NCI-H748 treated with DMSO at 0.1 percent for 48 hours (cell line): ENCODE measurements at regions not wholly inside any gene's neighbourhood (a gene's known extent, or its start where the extent isn't known, plus 50 kb on each side); places are given as distances from the start of the nearest gene placed in this dataset.

Experiments used
- DNase-seq: peaks from one replicate; lab custom pipeline; 2025; lab: John Stamatoyannopoulos, UW

DNA sequence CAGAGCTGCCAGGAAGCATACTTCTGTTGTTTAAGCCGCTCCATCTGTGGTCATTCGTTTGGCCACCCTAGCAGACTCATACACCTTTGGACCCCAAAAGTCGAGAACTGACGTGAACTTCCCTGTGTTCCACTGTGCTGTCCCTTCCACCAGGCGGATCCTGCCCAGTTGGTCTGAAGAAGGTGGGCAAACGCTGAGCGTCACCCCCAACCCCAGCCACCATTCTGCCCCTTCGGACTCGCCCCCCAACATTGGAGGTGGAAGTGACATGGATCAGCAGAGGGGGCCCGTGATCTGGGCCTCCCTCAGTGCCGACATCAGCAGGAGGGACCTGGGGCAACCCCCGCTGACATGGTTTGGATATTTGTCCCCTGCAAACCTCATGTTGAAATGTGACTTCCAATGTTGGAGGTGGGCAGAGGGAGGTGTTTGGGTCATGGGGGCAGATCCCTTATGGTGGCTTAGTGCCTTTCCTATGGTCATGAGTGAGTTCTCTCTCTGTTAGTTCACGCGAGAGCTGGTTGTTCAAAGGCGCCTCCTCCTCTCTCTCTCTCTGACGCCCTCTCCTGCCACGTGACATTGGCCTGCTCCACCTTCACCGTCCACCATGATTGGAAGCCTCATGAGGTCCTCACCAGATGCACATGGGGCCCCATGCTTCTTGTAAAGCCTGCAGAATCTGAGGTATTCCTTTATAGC, 93.6 kb upstream of the ZNF507 start:
- no peak for DNase-seq

DNA sequence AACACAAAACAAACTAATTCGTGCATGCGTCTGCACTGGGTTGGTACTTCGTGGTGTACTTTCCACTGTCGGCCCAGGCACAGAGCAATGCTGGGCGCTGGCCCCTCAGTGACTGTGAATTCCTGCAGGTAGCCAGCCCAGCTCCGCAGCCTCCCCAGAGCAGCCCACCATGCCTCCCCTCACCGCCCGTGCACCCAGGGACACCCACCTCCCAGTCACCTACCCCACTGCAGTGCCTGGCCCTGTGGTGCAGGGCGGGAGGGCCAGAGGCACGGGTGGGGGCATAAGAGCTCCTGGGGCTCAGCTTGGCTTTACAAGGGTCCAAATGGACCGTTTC, 93.1 kb upstream of the ZNF507 start:
- no peak for DNase-seq

DNA sequence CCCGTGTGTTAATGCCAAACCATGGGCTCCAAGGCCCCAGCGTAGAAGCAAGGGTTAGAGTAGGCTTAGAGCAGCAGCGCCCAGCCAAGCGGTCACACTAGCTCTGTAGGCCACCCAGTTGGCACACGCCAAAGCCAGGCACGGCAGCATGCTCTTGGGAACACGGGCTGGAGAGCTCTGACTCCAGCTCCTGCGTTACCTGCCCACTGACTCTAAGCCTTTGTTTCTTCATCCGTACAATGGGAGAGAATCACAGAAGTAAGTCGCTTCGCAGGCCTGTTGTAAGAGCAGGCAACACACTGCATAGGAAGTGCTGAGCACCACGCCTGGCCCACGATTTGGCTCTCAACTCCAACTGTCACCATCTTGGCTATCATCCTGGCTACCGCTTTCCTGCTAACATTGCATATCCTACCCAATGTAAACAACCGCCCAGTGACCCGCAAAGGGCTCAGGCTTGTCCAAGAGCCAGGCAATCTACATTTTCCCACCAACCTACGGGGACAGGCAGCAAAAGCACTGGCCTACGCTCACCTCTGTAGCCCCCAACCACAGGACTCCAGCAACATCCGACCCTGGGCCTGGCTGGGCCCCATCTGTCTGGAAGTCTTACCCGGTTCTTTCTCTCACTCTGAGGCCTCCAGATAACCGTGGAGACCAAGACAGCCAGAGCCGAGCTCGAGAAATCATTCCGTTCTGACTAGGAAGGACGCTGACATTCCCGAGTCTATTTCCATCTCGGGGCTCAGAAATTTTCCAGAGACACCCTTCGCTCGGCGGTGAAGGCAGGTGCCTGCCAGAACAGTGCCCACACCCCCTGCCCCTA, 91.5 kb upstream of the ZNF507 start:
- no peak for DNase-seq

DNA sequence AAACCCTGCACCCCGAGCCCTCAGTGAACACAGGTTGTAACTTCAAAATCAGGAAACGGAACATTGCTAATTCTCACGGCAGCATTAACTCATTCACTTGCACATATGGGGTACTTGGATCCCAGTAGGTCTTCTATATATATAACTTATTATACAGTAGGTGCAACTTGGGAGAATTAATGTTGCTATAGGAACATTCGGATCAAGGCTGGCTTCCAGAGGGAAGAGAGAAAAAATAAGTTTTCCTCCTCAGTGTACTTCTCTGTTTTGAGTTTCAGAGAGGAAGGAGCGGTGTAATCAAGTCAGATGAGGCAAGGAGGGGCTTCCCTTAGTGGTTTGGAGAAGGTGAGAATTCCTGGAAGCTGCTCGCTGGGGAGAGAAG, 90.9 kb upstream of the ZNF507 start:
- DNase-seq = no peak

DNA sequence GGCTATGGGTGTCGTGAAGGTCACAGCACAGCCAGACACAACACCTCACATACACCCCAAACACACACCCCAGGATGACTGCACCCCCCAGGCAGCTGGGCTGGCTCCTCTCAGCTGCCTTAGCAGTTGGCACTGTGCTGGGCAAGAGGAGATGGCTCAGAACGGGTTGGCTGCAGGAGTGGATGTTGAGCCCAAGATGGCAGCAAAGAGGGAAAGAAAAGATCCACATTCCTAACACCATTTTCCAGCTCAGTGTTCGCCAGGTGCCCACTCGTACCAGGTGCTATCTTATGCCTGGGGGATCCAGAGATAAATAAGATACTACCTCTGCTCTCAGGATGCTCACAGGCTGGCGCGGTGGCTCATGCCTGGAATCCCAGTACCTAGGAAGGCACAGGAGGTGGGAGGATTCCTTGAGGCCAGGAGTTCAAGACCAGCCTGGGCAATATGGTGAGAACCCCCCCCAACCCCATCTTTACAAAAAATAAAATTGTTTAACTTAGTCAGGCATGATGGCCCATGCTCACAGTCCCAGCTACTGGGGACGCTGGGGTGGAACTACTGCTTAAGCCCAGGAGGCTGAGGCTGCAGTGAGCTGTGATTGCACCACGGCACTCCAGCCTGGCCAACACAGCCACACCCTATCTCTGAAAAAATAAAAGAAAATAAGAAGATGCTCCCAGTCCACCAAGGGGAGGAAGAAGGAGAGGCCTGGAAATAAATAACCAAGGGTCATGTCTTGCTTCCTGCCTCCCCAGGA, 89.7 kb upstream of the ZNF507 start:
- DNase-seq = no peak

DNA sequence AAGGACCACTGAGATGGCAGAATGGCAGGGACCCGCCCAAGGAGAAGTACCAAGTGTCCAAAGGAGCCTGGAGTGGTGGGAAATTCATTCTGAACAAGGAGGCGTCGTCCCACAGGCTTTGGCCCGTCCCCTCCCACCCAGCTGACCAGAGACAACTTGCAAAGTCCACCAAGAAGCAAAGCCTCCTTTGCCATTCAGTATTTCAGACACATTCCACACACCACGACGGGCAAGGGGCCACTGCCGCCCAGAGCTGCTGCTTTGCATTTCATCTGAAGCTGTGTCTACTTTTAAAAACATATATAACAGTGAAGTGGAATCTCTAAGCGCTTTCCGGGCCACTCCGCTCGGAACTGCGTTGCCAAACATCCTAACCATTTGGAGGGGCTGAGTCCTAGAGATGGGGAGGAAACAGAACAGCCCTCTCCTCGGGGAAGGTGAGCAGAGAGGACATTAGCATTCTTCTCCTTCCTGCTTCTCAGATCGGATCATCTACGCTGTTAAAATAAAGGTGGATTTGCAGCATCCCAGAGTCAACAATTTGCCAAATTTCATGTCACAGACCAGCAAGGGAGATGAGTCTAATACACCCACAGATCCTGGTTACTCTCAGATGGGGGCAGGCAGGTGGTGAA, 89.0 kb upstream of the ZNF507 start:
- no peak for DNase-seq

DNA sequence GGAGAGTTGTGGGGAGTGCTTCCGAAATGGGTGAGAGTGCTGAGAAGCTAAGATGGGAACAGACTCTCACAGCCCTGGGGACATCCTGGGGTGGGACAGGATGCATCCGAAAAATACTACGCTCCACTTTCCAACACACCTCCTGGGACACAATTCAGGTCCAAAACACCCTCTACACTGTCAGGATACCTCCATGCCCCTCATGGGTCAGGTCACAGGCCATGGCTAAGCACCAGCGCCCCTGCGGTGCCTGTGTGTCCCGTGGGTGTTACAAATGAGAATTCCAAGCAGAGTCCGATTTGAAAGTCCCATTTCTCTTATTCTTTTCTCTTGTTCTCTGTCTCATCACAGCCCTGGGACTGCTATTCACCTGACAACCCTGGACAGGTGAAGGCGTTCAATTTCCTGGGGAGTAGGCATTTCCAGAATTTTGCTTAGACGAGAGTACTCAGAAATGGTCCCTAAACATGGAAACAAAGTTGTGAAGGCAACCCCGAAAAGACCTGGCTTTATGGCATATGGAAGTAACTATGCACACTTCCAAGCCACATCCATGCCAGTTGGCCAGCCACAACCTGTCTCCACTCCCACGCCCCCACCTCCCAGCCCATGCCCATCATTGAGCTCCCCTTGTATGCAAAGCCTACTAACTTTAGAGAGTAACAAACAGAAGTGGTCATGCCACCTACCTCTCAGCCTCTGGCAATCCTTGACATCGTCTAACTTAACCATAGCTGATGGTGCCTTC, 87.9 kb upstream of the ZNF507 start:
- DNase-seq = no peak

DNA sequence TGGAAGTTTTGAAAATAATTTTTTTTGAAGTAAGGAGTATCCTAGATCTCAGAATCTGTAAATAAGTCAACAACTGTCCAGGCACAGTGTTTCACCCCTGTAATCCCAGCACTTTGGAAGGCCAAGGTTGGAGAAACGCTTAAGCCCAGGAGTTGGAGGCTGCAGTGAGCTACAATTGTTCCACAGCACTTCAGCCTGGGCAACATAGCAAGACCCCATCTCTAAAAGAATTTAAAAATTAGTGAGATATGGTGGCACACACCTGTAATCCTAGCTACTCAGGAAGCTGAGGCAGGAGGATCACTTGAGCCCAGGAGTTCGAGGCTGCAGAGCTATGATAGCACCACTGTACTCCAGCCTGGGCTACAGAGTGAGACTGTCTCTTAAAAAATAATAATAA, 87.2 kb upstream of the ZNF507 start:
- DNase-seq = no peak

DNA sequence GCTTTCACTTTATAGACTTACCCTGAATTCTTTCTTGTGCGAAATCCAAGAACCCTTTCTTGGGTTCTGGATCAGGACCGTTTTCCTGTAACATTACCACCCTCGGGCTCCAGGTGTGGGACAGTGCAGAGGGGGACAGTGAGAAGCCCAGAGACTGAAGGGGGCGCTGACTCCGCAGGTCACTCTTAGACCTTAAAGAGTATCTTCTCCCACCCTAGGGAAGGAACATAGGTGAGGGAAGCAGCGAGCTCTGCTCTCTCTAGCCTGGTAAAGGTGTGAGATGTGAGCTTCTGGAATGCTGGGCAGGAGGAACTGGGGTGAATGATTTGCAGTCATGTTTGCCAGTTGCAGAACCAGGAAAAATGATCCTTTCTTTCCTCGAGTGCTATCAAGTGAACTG, 80.8 kb upstream of the ZNF507 start:
- DNase-seq = no peak

DNA sequence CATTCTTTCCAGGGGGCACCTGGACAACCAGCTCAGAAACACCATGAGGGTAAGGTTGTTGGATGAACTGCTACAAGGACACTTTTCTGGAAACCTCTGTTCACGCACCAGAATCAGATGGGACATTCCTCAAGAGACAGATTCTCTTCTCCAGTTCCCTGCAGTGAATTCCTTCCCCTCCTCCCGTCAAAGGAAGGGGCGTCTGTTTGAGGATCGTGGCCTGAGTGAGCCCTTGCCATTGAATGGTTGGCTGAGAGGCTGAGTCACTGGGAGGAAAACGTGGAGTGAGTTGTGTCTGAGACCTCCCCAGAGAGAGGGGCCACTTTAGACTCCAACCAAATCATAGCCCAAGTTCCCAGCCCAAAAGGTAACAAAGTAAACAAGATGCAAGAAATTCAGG, 79.4 kb upstream of the ZNF507 start:
- DNase-seq = no peak

DNA sequence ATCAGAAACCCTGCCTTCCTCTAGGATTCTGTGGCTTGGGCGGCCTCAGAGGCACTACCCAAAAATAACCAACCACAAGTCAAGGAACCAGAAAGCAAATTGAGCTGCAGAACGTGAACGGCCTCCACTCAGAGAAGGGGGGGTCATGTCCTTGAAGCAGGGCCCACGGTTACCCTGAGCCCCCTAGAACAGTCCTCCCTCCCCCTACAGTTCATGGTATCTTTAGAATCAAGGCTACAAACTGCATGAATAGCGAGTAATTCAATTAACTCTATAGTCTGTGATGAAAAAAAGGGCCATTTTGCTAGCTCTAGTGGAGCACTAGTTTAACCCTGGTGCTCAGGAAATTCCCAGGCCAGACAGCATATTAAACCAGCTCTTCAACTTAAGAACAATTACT, 79.0 kb upstream of the ZNF507 start:
- no peak for DNase-seq

DNA sequence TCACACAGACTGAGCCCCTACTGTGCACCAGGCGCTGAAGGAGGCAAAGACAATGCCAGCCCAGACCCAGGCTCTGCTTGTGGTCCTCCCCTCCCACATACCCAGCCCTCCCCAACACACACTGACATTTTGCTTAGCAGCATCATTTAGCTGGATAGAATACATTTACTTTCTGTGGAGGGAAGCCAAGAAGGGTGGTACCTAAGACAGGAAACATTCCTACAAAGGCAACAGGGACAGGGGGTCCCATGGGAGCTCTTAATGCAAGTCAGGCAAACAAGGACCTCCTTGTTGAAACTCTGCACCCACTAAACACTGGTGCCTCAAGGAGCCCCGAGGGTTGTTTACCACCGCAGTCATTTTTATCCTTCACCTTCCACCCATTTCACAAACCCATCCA, 77.0 kb upstream of the ZNF507 start:
- no peak for DNase-seq

DNA sequence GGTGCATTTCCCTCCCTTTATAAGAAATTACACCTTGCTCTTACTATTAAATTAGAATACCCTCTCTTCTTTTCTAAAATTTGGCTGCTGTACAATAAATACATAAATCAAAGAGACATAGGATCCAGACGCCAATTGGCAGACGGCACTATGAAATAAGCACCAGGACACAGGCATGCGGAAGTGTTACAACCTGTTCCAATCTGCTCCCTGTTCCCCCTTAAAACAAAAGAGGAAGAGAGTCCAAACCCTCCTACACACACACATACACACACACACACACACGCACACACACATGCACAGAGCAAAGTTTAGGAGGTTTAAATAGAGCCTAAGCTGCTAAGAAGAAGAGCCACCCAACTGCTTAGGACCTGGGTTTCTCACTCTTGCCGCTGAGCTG, 75.6 kb upstream of the ZNF507 start:
- DNase-seq = no peak

DNA sequence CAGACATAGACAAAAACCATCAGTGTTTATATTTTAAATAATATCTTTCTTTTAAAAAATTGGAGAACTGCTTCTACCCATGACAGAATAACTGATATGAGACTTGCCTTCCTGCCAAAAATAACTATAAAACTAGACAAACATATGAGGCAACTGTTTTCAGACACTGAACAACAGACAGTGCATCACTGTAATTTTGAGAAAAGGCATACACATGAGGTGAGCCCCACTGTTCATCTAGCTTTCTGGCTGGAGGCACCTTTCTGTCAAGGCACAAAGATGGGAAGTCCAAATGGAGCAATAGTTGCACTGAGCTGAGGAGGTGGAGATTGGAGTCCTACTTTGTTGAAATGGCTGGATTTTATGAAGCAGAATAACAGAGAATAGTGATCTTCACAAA, 71.9 kb upstream of the ZNF507 start:
- DNase-seq = no peak

DNA sequence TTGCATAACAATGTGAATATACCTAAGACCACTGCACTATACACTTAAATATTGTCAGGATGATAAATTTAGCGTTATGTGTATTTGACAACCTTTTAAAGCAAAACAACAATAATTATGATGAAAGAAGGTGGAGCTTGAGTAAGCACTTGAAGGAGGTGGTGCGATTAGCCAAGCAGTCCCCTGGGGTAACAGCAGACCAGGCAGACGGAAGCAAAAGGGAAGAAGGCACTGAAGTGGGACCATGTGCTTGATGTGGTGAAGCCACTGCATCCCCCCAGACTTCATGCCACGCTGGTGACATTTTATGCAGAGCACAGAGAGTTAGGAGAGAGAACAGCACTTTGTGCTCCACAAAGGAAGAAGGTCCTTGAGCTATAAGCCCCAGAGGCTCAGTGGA, 58.3 kb upstream of the ZNF507 start:
- no peak for DNase-seq

DNA sequence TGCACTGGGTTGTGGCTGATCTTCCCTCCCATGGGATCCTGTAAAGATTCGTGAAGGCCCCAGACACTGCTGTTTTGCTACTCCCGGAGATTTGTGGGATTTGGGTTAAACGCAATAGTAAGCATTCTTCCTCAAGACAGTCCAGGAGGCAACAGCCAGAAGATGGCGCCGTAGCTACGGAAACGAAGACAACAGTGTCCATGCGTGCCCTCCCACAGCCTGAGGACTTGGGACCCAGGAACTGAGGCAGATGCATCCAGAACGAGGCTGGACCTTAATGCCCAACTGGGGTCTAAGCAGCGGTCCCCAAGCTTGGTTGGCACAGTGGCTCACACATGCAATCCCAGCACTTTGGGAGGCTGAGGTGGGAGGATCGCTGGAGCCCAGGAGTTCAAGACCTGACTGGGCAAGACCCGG, 57.6 kb upstream of the ZNF507 start:
- DNase-seq = peak; percentile 27

DNA sequence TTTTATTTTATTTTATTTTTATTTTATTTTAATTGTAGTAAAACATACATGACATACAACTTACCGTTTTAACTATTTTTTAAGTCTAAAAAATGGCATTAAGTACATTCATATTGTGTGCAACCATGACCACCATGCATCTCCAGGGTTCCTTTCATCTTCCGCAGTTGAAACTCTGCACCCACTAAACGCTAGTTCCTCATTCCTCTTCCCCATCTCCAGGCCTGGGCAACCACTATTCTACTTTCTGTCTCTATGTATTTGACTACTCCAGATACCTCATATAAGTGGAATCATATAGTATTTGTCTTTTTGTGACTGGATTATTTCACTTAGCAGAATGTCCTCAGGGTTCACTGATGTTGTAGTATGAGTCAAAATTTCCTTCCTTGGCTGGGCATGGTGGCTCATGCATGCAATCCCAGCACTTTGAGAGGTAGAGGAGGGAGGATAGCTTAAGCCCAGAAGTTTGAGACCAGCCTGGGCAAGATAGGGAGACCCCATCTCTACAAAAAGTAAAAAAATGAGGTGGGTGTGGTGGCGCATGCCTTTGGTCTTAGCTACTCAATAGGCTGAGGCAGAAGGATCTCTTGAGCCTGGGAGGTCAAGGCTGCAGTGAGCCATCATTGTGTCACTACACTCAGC, 55.7 kb upstream of the ZNF507 start:
- no peak for DNase-seq

DNA sequence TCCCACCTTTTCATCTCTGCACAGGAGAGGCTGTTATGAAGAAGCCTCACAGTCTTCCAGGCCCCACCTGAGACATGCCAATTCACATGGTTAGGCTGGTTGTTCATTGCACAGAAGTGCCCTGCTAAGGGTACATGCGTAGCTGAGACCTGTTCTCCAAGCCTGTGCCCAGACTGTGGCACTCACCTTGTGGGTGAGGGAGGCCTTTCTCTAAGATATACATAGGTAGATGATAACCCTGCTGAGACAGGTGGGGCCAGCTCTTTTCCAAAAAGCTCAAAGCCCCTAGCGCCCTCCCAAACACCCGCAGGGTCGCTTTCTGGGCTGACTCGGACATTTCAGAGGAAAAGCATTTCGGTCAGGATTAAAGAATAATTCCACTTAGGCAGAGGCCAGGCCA, 53.5 kb upstream of the ZNF507 start:
- no peak for DNase-seq

DNA sequence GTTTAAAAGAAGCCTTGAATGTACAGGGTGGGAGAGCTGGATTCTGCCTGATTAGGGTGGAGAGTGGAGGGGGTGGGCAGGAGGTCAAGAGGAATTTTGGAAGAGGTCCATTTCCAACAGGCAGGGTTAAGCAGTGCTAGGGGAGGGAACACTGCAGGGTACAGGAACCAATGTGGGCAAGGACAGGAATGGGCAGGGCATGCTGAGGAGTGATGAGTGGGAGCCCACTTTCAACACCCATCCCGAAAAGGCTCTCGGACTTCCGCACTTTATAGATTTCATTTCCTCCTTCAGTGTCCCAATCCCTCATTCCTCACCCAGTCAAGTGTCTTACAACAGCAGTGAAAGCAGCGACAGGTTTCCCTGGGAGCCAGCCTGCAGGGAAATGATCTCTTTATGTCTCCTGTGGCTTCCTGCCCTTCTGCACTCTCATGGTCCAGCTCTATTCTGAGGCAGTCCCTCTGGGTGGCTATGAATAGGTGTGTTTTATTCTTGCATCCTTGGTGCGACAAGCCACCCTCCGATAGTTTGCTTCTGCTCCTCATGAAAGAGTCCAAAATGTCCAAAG, 50.5 kb upstream of the ZNF507 start:
- DNase-seq = no peak
